Right atrium auricular region (tissue), 2 donors: ENCODE measurements at regions not wholly inside any gene's neighbourhood (a gene's known extent, or its start where the extent isn't known, plus 50 kb on each side); places are given as distances from the start of the nearest gene placed in this dataset.

Source experiments
- DNase-seq: peaks from one replicate; pipeline ENCODE4 v3.0.0-alpha.2; 2019; ENCODE audit warnings: low spot score
- H3K27ac ChIP-seq, 2 donors: fragments of 200-600 bp; sonication (generic); 1 replicate in 1 of 2; 2 replicates in 1 of 2; pipeline ENCODE4 v1.5.1; 2016 to 2019
- H3K27me3 ChIP-seq, 2 donors: fragments of 200-600 bp; sonication (generic); one replicate each; pipeline versions ENCODE4 v1.5.1 to v1.6.0; 2017 to 2019
- H3K36me3 ChIP-seq: fragments of 200-600 bp; sonication (generic); one replicate; pipeline ENCODE4 v1.5.1; 2016
- H3K4me1 ChIP-seq, 2 donors: fragments of 200-600 bp; sonication (generic); one replicate each; pipeline versions ENCODE4 v1.5.1 to v1.6.0; 2017 to 2019
- H3K4me3 ChIP-seq, 2 donors: fragments of 200-600 bp; sonication (generic); 1 replicate in 1 of 2; 2 replicates in 1 of 2; pipeline ENCODE4 v1.5.1; 2017 to 2019; ENCODE audit warnings: mild to moderate bottlenecking in 1 of 2, moderate library complexity in 1 of 2
- H3K9me3 ChIP-seq, 2 donors: fragments of 200-600 bp; sonication (generic); one replicate each; pipeline ENCODE4 v1.5.1; 2019
- CTCF ChIP-seq, 2 donors: fragments of 200-600 bp; sonication (generic); IDR thresholded peaks; one replicate each; pipeline ENCODE4 v1.5.1; 2019; ENCODE audit warnings: antibody characterized with exemption in 2 of 2

- Histone ChIP-seq H3K27me3 (no peaks in the 10 kb centered on the region), H3K9me3 (no peaks in the 10 kb centered on the region), H3K27ac (peak overlapping the region; percentile 26 to 64), H3K4me3 (no peak overlapping the region), H3K36me3 (no peaks in the 10 kb centered on the region), H3K4me1 (peaks cover 0 to 31% of the 10 kb centered on the region in 2 donors)
- no peak for TF ChIP-seq CTCF (IDR thresholded peaks at IDR 0.05)
- DNase-seq: no peak
Measured at GRCh38 chr12:67797185-67797741, 148.7 kb downstream of the DYRK2 start.

DNA sequence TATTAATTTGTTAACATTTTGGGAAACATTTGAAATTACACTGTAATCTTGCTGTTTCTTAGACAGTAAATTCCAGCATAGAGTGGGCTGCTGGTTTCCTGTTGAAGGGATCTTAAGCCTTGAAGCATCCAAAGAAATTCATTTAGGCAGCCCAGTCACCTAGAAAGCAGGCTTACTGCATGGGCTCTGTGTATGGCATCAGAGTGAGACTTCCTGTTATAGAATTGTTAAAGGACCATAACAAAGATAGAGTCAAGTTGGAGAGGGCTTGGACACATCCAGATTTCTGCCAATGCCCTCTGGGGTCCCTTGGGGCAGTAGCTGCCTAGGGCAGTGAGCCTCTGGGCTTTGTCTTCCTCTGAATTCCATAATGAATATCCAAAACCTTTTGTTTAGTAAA is 149.2 kb downstream of the DYRK2 start:
- Histone ChIP-seq H3K36me3 (no peaks in the 10 kb centered on the region), H3K27ac (peak overlapping the region; percentile 26 to 64), H3K4me3 (no peak overlapping the region), H3K9me3 (no peaks in the 10 kb centered on the region), H3K27me3 (no peaks in the 10 kb centered on the region), H3K4me1 (peaks cover 0 to 31% of the 10 kb centered on the region in 2 donors)
- no peak for TF ChIP-seq CTCF (IDR thresholded peaks at IDR 0.05)
- DNase-seq: no peak

DNA sequence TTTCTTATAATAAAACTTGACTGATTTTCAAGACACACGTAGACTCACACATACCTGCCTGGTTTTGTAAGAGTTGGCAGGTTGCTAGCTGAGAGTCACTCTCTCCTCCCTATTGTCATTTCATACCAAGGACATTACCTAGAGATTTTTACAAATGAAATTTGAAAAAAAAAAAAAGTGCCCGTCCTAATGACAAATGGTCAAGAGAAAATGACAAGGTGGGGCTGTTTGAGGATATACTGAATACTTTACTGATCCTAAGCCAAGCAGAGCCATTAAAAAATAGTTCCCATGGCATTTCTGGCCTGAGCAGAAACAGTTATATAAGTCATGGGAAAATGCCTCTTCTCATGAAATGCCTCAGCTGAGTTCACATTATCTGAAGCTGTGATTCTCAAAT is 150.2 kb downstream of the DYRK2 start:
- DNase-seq: no peak
- Histone ChIP-seq H3K27me3 (no peaks in the 10 kb centered on the region), H3K36me3 (no peaks in the 10 kb centered on the region), H3K27ac (peak overlapping the region in 1 of 2 donors; percentile 31), H3K4me1 (peaks cover 0 to 31% of the 10 kb centered on the region in 2 donors), H3K9me3 (no peaks in the 10 kb centered on the region), H3K4me3 (no peak overlapping the region)
- TF ChIP-seq CTCF (IDR thresholded peaks at IDR 0.05): no peak

- no peak for TF ChIP-seq CTCF (IDR thresholded peaks at IDR 0.05)
- Histone ChIP-seq H3K36me3 (no peaks in the 10 kb centered on the region), H3K27me3 (no peaks in the 10 kb centered on the region), H3K27ac (no peak overlapping the region), H3K4me1 (peaks cover 0 to 19% of the 10 kb centered on the region in 2 donors), H3K9me3 (no peaks in the 10 kb centered on the region), H3K4me3 (no peak overlapping the region)
- no peak for DNase-seq
Measured at GRCh38 chr12:67802731-67803130, 154.2 kb downstream of the DYRK2 start.

DNA sequence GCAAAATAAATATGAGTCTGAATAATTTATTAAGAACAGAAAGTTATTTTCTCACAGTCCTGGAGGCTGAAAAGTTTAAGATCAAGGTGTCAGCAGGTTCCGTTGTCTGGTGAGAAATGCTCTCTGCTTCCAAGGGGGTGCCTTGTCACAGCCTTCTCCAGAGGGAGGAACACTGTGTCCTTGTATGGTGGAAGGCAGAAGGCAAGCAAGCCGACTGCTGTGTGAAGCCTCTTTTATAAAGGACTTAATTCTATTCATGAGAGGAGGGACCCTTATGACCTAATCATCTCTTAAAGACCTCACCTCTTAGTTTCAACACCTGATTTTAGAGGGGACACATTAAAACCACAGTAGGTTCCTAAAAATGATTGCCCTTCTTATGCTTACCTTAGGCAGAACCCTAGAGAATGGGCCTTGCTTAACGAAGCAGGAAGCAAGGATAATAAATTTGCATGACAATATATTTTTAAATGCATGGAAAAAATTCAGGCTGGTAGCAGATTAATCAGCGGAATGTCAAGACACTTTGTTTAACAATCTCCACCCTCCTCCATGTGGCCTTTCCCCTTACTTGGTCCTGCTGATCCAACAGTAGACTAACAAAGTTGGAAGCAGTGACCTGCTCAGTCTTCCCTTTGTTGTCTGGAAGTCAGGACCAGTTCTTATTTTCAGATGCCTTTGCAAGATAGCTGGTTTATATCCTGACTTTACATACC is 154.9 kb downstream of the DYRK2 start:
- Histone ChIP-seq H3K9me3 (no peaks in the 10 kb centered on the region), H3K36me3 (no peaks in the 10 kb centered on the region), H3K4me1 (peaks cover 0 to 12% of the 10 kb centered on the region in 2 donors), H3K4me3 (no peak overlapping the region), H3K27ac (no peak overlapping the region), H3K27me3 (no peaks in the 10 kb centered on the region)
- DNase-seq: no peak
- TF ChIP-seq CTCF (IDR thresholded peaks at IDR 0.05): no peak
